ENCODE measurements at regions not wholly inside any gene's neighbourhood (a gene's known extent, or its start where the extent isn't known, plus 50 kb on each side); places are given as distances from the start of the nearest gene placed in this dataset.

- no peak overlapping the region for H3K27ac ChIP-seq
- Mint-ChIP-seq H3K27ac (no peak overlapping the region), H3K4me3 (no peak overlapping the region), H3K4me1 (peaks cover 8% of the 10 kb centered on the region), H3K36me3 (no peaks in the 10 kb centered on the region), H3K9me3 (peaks cover 3% of the 10 kb centered on the region), H3K27me3 (ENCODE audit: insufficient read depth, low read depth) (no peaks in the 10 kb centered on the region)
- no peaks in the 10 kb centered on the region for H3K36me3 ChIP-seq
- H3K27me3 ChIP-seq, result no peaks in the 10 kb centered on the region
- no peak overlapping the region for H2AFZ ChIP-seq (replicated peaks)
- H3K79me2 ChIP-seq (ENCODE audit: low read depth), result no peaks in the 10 kb centered on the region
- H3K9ac ChIP-seq, result no peak overlapping the region
- DNase-seq (ENCODE audit: low spot score), result no peak
- H4K20me1 ChIP-seq (ENCODE audit: low read depth), result no peaks in the 10 kb centered on the region
- H3K4me2 ChIP-seq, result no peak overlapping the region
- no peaks in the 10 kb centered on the region for H3K9me3 ChIP-seq (ENCODE audit: low read depth)
- no peak overlapping the region for H3K4me3 ChIP-seq
- no peaks in the 10 kb centered on the region for H3F3A ChIP-seq (ENCODE audit: low read depth)
- peaks cover 7% of the 10 kb centered on the region for H3K4me1 ChIP-seq
- TF ChIP-seq EZH2 (IDR thresholded peaks at IDR 0.05) (no peak), EZH2phosphoT487 (IDR thresholded peaks at IDR 0.05) (no peak)
- TF ChIP-seq, protein P1, sequence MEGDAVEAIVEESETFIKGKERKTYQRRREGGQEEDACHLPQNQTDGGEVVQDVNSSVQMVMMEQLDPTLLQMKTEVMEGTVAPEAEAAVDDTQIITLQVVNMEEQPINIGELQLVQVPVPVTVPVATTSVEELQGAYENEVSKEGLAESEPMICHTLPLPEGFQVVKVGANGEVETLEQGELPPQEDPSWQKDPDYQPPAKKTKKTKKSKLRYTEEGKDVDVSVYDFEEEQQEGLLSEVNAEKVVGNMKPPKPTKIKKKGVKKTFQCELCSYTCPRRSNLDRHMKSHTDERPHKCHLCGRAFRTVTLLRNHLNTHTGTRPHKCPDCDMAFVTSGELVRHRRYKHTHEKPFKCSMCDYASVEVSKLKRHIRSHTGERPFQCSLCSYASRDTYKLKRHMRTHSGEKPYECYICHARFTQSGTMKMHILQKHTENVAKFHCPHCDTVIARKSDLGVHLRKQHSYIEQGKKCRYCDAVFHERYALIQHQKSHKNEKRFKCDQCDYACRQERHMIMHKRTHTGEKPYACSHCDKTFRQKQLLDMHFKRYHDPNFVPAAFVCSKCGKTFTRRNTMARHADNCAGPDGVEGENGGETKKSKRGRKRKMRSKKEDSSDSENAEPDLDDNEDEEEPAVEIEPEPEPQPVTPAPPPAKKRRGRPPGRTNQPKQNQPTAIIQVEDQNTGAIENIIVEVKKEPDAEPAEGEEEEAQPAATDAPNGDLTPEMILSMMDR (IDR thresholded peaks at IDR 0.05), result no peak
These were observed 279.2 kb upstream of the CNR1 start for GRCh38 chr6:88445188-88445965.

DNA sequence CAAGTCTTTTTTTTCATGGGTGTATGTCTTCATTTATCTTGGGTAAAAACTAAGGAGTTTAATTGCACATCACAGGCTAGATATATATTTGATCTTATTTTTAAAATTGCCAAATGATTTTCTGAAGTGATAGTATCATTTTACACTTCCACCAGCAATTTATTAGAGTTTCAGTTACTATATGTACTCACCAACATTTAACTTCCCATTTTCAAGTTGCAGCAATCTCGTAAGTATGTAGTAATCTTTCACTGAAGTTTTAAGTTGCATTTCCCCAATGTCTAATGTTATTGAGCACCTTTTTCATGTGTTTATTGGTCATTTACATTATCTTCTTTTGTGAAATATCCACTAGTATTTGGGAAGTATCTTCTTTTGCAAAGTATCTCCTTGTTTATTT, 277.4 kb upstream of the CNR1 start:
- H3K27me3 Mint-ChIP-seq (ENCODE audit: insufficient read depth, low read depth), result no peaks in the 10 kb centered on the region
- TF ChIP-seq, protein P1 (IDR thresholded peaks at IDR 0.05), result no peak
- TF ChIP-seq EZH2 (IDR thresholded peaks at IDR 0.05) (no peak), EZH2phosphoT487 (IDR thresholded peaks at IDR 0.05) (no peak)
- H3K9me3 Mint-ChIP-seq, result peaks cover 3% of the 10 kb centered on the region
- no peaks in the 10 kb centered on the region for H3K36me3 ChIP-seq
- no peaks in the 10 kb centered on the region for H3F3A ChIP-seq (ENCODE audit: low read depth)
- no peak for DNase-seq (ENCODE audit: low spot score)
- H3K9ac ChIP-seq, result no peak overlapping the region
- H3K27ac ChIP-seq, result no peak overlapping the region
- H3K36me3 Mint-ChIP-seq, result no peaks in the 10 kb centered on the region
- H3K27ac Mint-ChIP-seq, result no peak overlapping the region
- H3K4me1 ChIP-seq, result peaks cover 7% of the 10 kb centered on the region
- H3K4me3 Mint-ChIP-seq, result no peak overlapping the region
- no peaks in the 10 kb centered on the region for H3K9me3 ChIP-seq (ENCODE audit: low read depth)
- H3K4me1 Mint-ChIP-seq, result peaks cover 8% of the 10 kb centered on the region
- no peak overlapping the region for H3K4me2 ChIP-seq
- H3K79me2 ChIP-seq (ENCODE audit: low read depth), result no peaks in the 10 kb centered on the region
- H2AFZ ChIP-seq (replicated peaks), result no peak overlapping the region
- no peaks in the 10 kb centered on the region for H4K20me1 ChIP-seq (ENCODE audit: low read depth)
- H3K27me3 ChIP-seq, result no peaks in the 10 kb centered on the region
- no peak overlapping the region for H3K4me3 ChIP-seq

GRCh38 chr6:88442737-88443136, 276.6 kb upstream of the CNR1 start:
- Mint-ChIP-seq H3K27me3 (ENCODE audit: insufficient read depth, low read depth) (no peaks in the 10 kb centered on the region), H3K4me1 (peaks cover 8% of the 10 kb centered on the region), H3K4me3 (no peak overlapping the region), H3K27ac (no peak overlapping the region), H3K36me3 (no peaks in the 10 kb centered on the region), H3K9me3 (peaks cover 3% of the 10 kb centered on the region)
- DNase-seq (ENCODE audit: low spot score), result no peak
- TF ChIP-seq EZH2phosphoT487 (IDR thresholded peaks at IDR 0.05) (no peak), EZH2 (IDR thresholded peaks at IDR 0.05) (no peak)
- TF ChIP-seq, protein P1 (IDR thresholded peaks at IDR 0.05), result no peak
- Histone ChIP-seq H3K79me2 (ENCODE audit: low read depth) (no peaks in the 10 kb centered on the region), H3K27me3 (no peaks in the 10 kb centered on the region), H3K9me3 (ENCODE audit: low read depth) (no peaks in the 10 kb centered on the region), H3K4me3 (no peak overlapping the region), H3K36me3 (no peaks in the 10 kb centered on the region), H3K4me1 (peaks cover 7% of the 10 kb centered on the region), H2AFZ (replicated peaks) (no peak overlapping the region), H4K20me1 (ENCODE audit: low read depth) (no peaks in the 10 kb centered on the region), H3K27ac (no peak overlapping the region), H3F3A (ENCODE audit: low read depth) (no peaks in the 10 kb centered on the region), H3K9ac (no peak overlapping the region), H3K4me2 (no peak overlapping the region)

All from neural progenitor cell (in vitro differentiated cells).